Adrenal gland (tissue), 5 donors: ENCODE measurements at regions not wholly inside any gene's neighbourhood (a gene's known extent, or its start where the extent isn't known, plus 50 kb on each side); places are given as distances from the start of the nearest gene placed in this dataset.

Source experiments
- POLR2A ChIP-seq, 2 donors: fragments of 450-650 bp; IDR thresholded peaks; one replicate each; pipeline ENCODE4 v1.6.1; 2017; ENCODE audit warnings: antibody characterized with exemption in 2 of 2, mild to moderate bottlenecking in 2 of 2, moderate library complexity in 1 of 2
- TF ChIP-seq, protein P1 (sequence below), 6 experiments: fragments of 450-650 bp in 4 of 6; fragments of 200-600 bp in 2 of 6; sonication (generic) in 1 of 6; IDR thresholded peaks; 1 replicate in 5 of 6; 2 replicates in 1 of 6; pipeline versions ENCODE4 v1.5.1 to v1.8.0; 2016 to 2021; ENCODE audit warnings: antibody characterized with exemption in 6 of 6, mild to moderate bottlenecking in 2 of 6, moderate library complexity in 1 of 6
- donor health status: DM: no; HTN: no; CAD: no.

DNA sequence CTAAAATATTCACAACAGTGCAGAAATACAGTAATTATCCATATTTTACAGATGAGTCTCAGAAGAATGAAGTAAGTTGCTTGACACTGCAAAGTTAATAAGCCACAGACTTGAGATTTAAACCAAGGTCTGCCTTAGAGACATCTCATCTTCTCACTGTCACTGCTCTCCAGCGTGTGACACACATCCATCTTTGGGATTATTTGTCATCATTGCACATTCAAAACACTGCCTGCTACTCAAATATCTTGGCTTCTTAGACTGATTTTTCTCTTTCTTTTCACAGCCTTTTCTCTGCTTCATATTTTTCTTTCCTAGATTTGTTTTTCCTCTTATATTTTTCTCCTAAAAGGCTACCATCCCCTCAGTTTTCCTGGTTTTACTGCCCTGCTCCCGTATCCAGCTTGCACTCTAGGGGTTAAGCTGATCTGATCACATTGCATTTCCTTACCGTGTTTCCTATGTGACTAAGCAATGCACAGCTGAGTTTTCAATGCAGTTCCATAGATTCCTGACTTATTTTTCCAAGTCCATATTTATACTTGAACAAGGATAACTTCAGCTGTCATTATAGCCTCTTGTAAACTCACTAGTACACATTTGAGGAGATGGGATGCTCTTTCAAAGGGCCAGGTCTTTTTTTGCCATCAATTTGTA is 353.0 kb downstream of the PLK2 start:
- TF ChIP-seq, protein P1, sequence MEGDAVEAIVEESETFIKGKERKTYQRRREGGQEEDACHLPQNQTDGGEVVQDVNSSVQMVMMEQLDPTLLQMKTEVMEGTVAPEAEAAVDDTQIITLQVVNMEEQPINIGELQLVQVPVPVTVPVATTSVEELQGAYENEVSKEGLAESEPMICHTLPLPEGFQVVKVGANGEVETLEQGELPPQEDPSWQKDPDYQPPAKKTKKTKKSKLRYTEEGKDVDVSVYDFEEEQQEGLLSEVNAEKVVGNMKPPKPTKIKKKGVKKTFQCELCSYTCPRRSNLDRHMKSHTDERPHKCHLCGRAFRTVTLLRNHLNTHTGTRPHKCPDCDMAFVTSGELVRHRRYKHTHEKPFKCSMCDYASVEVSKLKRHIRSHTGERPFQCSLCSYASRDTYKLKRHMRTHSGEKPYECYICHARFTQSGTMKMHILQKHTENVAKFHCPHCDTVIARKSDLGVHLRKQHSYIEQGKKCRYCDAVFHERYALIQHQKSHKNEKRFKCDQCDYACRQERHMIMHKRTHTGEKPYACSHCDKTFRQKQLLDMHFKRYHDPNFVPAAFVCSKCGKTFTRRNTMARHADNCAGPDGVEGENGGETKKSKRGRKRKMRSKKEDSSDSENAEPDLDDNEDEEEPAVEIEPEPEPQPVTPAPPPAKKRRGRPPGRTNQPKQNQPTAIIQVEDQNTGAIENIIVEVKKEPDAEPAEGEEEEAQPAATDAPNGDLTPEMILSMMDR (IDR thresholded peaks at IDR 0.05), result no peak
- TF ChIP-seq POLR2A (IDR thresholded peaks at IDR 0.05), result no peak
